Progenitor cell of endocrine pancreas (in vitro differentiated cells): ENCODE measurements at regions not wholly inside any gene's neighbourhood (a gene's known extent, or its start where the extent isn't known, plus 50 kb on each side); places are given as distances from the start of the nearest gene placed in this dataset.

Source experiments
- DNase-seq: peaks from one replicate; pipeline ENCODE4 v3.0.0; 2021; ENCODE audit warnings: low spot score; ENCODE audit not compliant: unreplicated experiment
- H3K27ac Mint-ChIP-seq: 2 replicates; pipeline ENCODE4 v1.8.0; 2021; ENCODE audit warnings: mild to moderate bottlenecking, moderate library complexity, mixed read lengths
- H3K27me3 Mint-ChIP-seq: 2 replicates; pipeline ENCODE4 v1.8.0; 2021; ENCODE audit warnings: mixed read lengths
- H3K36me3 Mint-ChIP-seq: 2 replicates; pipeline ENCODE4 v1.8.0; 2022; ENCODE audit warnings: mixed read lengths; ENCODE audit not compliant: insufficient read depth
- H3K4me1 Mint-ChIP-seq: 2 replicates; pipeline ENCODE4 v1.8.0; 2021; ENCODE audit warnings: low read depth, mixed read lengths
- H3K4me3 Mint-ChIP-seq: 2 replicates; pipeline ENCODE4 v1.8.0; 2021; ENCODE audit warnings: low read depth, mild to moderate bottlenecking, moderate library complexity, mixed read lengths
- H3K9me3 Mint-ChIP-seq: 2 replicates; pipeline ENCODE4 v1.8.0; 2021; ENCODE audit warnings: low read depth, mixed read lengths
- CTCF ChIP-seq: fragments of 200-600 bp; sonication (generic); IDR thresholded peaks from one replicate; pipeline ENCODE4 v1.5.0; 2021; ENCODE audit warnings: antibody characterized with exemption, mild to moderate bottlenecking; ENCODE audit not compliant: unreplicated experiment

- H3K36me3 Mint-ChIP-seq: no peaks in the 10 kb centered on the region
- TF ChIP-seq CTCF: no peak
- no peaks in the 10 kb centered on the region for H3K9me3 Mint-ChIP-seq
- DNase-seq: no peak
- no peak overlapping the region for H3K4me3 Mint-ChIP-seq
- H3K4me1 Mint-ChIP-seq: no peaks in the 10 kb centered on the region
- H3K27ac Mint-ChIP-seq: no peak overlapping the region
- H3K27me3 Mint-ChIP-seq: peaks cover 6% of the 10 kb centered on the region
These were observed 336.8 kb upstream of the SLC30A5 start for GRCh38 chr5:68757006-68757405.

- Mint-ChIP-seq H3K9me3 (no peaks in the 10 kb centered on the region), H3K27me3 (peaks cover 6% of the 10 kb centered on the region), H3K4me1 (no peaks in the 10 kb centered on the region), H3K36me3 (no peaks in the 10 kb centered on the region), H3K27ac (no peak overlapping the region), H3K4me3 (no peak overlapping the region)
- no peak for TF ChIP-seq CTCF
- DNase-seq: no peak
These were observed 336.1 kb upstream of the SLC30A5 start for GRCh38 chr5:68757626-68758212.

GRCh38 chr5:68759593-68759992, 334.2 kb upstream of the SLC30A5 start:
- Mint-ChIP-seq H3K4me3 (no peak overlapping the region), H3K4me1 (no peaks in the 10 kb centered on the region), H3K9me3 (no peaks in the 10 kb centered on the region), H3K27me3 (peaks cover 6% of the 10 kb centered on the region), H3K36me3 (no peaks in the 10 kb centered on the region), H3K27ac (no peak overlapping the region)
- no peak for TF ChIP-seq CTCF
- no peak for DNase-seq

GRCh38 chr5:68762201-68762600, 331.6 kb upstream of the SLC30A5 start:
- H3K36me3 Mint-ChIP-seq: no peaks in the 10 kb centered on the region
- H3K9me3 Mint-ChIP-seq: no peaks in the 10 kb centered on the region
- TF ChIP-seq CTCF: no peak
- no peak for DNase-seq
- H3K27me3 Mint-ChIP-seq: no peaks in the 10 kb centered on the region
- peaks cover 1% of the 10 kb centered on the region for H3K4me1 Mint-ChIP-seq
- H3K27ac Mint-ChIP-seq: no peak overlapping the region
- H3K4me3 Mint-ChIP-seq: no peak overlapping the region

- no peak for TF ChIP-seq CTCF
- Mint-ChIP-seq H3K36me3 (no peaks in the 10 kb centered on the region), H3K4me1 (peaks cover 3% of the 10 kb centered on the region), H3K27ac (no peak overlapping the region), H3K9me3 (no peaks in the 10 kb centered on the region), H3K27me3 (no peaks in the 10 kb centered on the region), H3K4me3 (no peak overlapping the region)
- DNase-seq: no peak
These were observed 326.8 kb upstream of the SLC30A5 start for GRCh38 chr5:68766952-68767464.
